ENCODE measurements at regions not wholly inside any gene's neighbourhood (a gene's known extent, or its start where the extent isn't known, plus 50 kb on each side); places are given as distances from the start of the nearest gene placed in this dataset.

DNA sequence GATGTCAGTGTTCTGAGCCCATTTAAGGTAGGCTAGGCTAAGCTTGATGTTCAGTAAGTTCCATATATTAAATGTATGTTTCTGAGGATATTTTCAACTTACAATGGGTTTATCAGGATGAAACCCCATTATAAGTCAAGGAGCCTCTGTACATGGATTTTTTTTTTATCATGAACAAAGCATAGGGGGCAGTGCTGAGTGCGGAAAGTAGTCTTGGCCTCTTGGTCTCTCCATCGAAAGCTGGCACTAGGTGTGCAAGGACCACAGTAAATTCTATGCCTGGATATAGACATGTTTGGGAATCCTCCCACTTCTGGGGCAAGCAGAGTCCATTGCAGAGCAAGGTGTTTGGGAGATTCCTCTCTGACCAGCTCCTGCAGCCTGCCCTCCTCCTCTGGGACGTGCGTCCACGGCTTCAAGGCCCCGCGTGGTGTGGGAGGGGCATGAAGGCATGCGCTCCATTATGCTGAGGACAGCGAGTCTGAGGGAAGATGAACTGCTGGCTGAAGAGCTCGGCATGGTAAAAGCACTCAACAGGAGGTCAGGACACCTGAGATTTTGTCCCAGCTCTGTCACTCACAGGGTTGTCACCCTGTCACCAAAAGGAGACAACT is 122.9 kb upstream of the LIPC start:
- no peak for TF ChIP-seq EZH2 (IDR thresholded peaks at IDR 0.05; ENCODE audit: borderline replicate concordance, low read length)
- TF ChIP-seq, protein P1, sequence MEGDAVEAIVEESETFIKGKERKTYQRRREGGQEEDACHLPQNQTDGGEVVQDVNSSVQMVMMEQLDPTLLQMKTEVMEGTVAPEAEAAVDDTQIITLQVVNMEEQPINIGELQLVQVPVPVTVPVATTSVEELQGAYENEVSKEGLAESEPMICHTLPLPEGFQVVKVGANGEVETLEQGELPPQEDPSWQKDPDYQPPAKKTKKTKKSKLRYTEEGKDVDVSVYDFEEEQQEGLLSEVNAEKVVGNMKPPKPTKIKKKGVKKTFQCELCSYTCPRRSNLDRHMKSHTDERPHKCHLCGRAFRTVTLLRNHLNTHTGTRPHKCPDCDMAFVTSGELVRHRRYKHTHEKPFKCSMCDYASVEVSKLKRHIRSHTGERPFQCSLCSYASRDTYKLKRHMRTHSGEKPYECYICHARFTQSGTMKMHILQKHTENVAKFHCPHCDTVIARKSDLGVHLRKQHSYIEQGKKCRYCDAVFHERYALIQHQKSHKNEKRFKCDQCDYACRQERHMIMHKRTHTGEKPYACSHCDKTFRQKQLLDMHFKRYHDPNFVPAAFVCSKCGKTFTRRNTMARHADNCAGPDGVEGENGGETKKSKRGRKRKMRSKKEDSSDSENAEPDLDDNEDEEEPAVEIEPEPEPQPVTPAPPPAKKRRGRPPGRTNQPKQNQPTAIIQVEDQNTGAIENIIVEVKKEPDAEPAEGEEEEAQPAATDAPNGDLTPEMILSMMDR (IDR thresholded peaks at IDR 0.05; ENCODE audit: low read length), result peak; percentile 43; the same call in 1 of the 2 replicates
- Histone ChIP-seq H3K9me2 (ENCODE audit: low read depth, low read length) (no peaks in the 10 kb centered on the region), H3K4me2 (ENCODE audit: low read length) (no peak overlapping the region), H2AFZ (ENCODE audit: low read length) (no peak overlapping the region), H3K36me3 (ENCODE audit: insufficient read depth, low read length) (no peaks in the 10 kb centered on the region), H4K20me1 (ENCODE audit: insufficient read depth, low read length) (no peaks in the 10 kb centered on the region), H3K9ac (ENCODE audit: low read length) (no peak overlapping the region), H3K4me1 (ENCODE audit: insufficient read depth, low read length, severe bottlenecking) (peaks cover 38% of the 10 kb centered on the region), H3F3A (ENCODE audit: insufficient read depth, low read length) (no peaks in the 10 kb centered on the region), H3K79me2 (ENCODE audit: insufficient read depth, low read length) (no peaks in the 10 kb centered on the region), H3K9me3 (ENCODE audit: low read length) (no peaks in the 10 kb centered on the region), H3K27me3 (ENCODE audit: insufficient read depth, low read length) (no peaks in the 10 kb centered on the region), H3K4me3 (ENCODE audit: low read depth, low read length, poor library complexity, severe bottlenecking) (no peak overlapping the region), H3K27ac (ENCODE audit: low read depth, low read length, poor library complexity, severe bottlenecking) (peak overlapping the region; percentile 53)

DNA sequence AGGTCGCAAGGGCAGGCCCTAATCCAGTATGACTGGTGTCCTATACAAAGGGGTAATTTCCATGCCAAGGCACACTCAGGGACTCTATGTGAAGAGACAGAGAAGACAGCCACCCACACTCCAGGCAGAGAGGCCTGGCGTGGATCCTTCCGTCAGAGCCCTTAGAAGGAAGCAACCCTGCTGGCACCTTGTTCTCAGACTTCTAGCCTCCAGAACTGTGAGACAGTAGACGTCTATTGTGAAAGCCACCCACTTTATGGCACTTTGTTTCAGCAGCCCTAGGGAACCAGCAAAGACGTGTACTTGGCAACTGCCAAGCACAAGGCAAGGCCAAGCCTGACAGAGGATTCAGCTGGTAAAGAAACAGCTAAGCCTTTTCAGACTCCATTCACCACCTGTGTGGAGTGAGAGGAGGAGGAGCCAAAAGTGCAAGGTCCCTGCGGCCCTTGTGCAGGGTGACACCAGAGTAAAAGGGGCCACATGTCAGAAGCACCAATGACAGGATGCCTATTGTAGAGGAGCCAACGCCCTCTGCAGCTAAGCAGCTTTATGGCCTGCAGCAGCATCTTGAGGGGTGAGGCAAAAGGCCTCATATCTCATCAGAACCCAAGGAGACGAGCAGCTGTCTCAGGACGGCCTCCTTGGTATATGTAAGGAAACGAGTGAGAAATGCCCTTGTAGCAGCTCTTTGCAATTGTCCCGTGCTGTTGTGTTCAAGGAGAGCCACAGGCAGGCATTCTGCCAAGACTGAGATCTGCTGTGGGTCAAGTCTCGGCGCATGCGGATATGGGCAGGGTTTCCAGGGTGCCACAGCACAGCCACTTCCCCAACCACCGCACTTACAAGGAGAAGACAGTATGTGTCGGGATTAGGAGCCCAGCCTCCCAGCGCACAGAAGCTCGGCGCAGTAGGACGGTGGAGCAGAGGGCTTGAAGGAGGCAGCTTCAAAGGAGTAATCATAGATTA is 121.5 kb upstream of the LIPC start:
- peaks cover 38% of the 10 kb centered on the region for H3K4me1 ChIP-seq (ENCODE audit: insufficient read depth, low read length, severe bottlenecking)
- no peaks in the 10 kb centered on the region for H4K20me1 ChIP-seq (ENCODE audit: insufficient read depth, low read length)
- no peaks in the 10 kb centered on the region for H3K79me2 ChIP-seq (ENCODE audit: insufficient read depth, low read length)
- no peaks in the 10 kb centered on the region for H3K36me3 ChIP-seq (ENCODE audit: insufficient read depth, low read length)
- no peak overlapping the region for H2AFZ ChIP-seq (ENCODE audit: low read length)
- no peak overlapping the region for H3K4me2 ChIP-seq (ENCODE audit: low read length)
- no peak overlapping the region for H3K4me3 ChIP-seq (ENCODE audit: low read depth, low read length, poor library complexity, severe bottlenecking)
- no peaks in the 10 kb centered on the region for H3K27me3 ChIP-seq (ENCODE audit: insufficient read depth, low read length)
- peak overlapping the region; percentile 53 for H3K27ac ChIP-seq (ENCODE audit: low read depth, low read length, poor library complexity, severe bottlenecking)
- no peak for TF ChIP-seq EZH2 (IDR thresholded peaks at IDR 0.05; ENCODE audit: borderline replicate concordance, low read length)
- TF ChIP-seq, protein P1 (IDR thresholded peaks at IDR 0.05; ENCODE audit: low read length), result no peak
- H3K9me3 ChIP-seq (ENCODE audit: low read length), result no peaks in the 10 kb centered on the region
- no peaks in the 10 kb centered on the region for H3K9me2 ChIP-seq (ENCODE audit: low read depth, low read length)
- H3K9ac ChIP-seq (ENCODE audit: low read length), result no peak overlapping the region
- no peaks in the 10 kb centered on the region for H3F3A ChIP-seq (ENCODE audit: insufficient read depth, low read length)

DNA sequence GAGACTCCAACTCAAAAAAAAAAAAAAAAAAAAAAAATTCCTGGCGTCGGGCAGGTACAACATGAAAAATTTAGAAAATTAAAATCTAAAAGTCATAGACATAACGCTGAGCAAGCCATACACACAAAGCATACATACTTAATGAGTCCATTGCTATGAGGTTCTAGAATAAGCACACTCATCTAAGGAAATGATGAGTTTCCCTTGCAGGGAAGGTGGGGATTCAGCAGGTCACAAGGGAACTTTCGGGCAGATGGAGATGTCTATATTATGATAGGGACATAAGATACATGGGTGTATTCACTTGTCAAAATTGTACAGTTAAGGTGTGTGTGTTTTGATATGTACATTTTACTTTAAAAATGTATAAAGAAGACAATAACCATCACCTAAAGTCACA is 120.2 kb upstream of the LIPC start:
- Histone ChIP-seq H3K9ac (ENCODE audit: low read length) (no peak overlapping the region), H3F3A (ENCODE audit: insufficient read depth, low read length) (no peaks in the 10 kb centered on the region), H2AFZ (ENCODE audit: low read length) (no peak overlapping the region), H3K4me3 (ENCODE audit: low read depth, low read length, poor library complexity, severe bottlenecking) (no peak overlapping the region), H3K9me2 (ENCODE audit: low read depth, low read length) (no peaks in the 10 kb centered on the region), H3K36me3 (ENCODE audit: insufficient read depth, low read length) (no peaks in the 10 kb centered on the region), H3K4me1 (ENCODE audit: insufficient read depth, low read length, severe bottlenecking) (peaks cover 35% of the 10 kb centered on the region), H3K27me3 (ENCODE audit: insufficient read depth, low read length) (no peaks in the 10 kb centered on the region), H3K4me2 (ENCODE audit: low read length) (no peak overlapping the region), H3K27ac (ENCODE audit: low read depth, low read length, poor library complexity, severe bottlenecking) (no peak overlapping the region), H3K79me2 (ENCODE audit: insufficient read depth, low read length) (no peaks in the 10 kb centered on the region), H3K9me3 (ENCODE audit: low read length) (no peaks in the 10 kb centered on the region), H4K20me1 (ENCODE audit: insufficient read depth, low read length) (no peaks in the 10 kb centered on the region)
- TF ChIP-seq, protein P1 (IDR thresholded peaks at IDR 0.05; ENCODE audit: low read length), result no peak
- TF ChIP-seq EZH2 (IDR thresholded peaks at IDR 0.05; ENCODE audit: borderline replicate concordance, low read length), result no peak
